ENCODE measurements at regions not wholly inside any gene's neighbourhood (a gene's known extent, or its start where the extent isn't known, plus 50 kb on each side); places are given as distances from the start of the nearest gene placed in this dataset.
A peak's percentile ranks its signal among the peaks of the same experiment; 100 is the strongest.

GRCh38 chr3:21292971-21293370, 458.0 kb downstream of the ZNF385D start:
- intact Hi-C loops (cut with DNase I; ENCODE audit: low total_unique reads), result no loop called here
- Histone ChIP-seq H3K4me3 (no peak overlapping the region), H3K27me3 (no peaks in the 10 kb centered on the region), H3K27ac (no peak overlapping the region), H3K36me3 (ENCODE audit: low read depth, missing control alignments) (no peaks in the 10 kb centered on the region), H3K4me1 (no peaks in the 10 kb centered on the region), H3K9me3 (no peaks in the 10 kb centered on the region)
- no peak for DNase-seq
- TF ChIP-seq POLR2A (IDR thresholded peaks at IDR 0.05), result no peak
- TF ChIP-seq CTCF (IDR thresholded peaks at IDR 0.05), result no peak
- 43 to 63% methylated on average over 2 of the region's 2 CpGs for WGBS, 2 donors

- H3K27me3 ChIP-seq, result no peaks in the 10 kb centered on the region
- no peaks in the 10 kb centered on the region for H3K4me1 ChIP-seq
- DNase-seq, result no peak
- TF ChIP-seq POLR2A (IDR thresholded peaks at IDR 0.05) (no peak), CTCF (IDR thresholded peaks at IDR 0.05) (peak; percentile 20 to 73 (median 33))
- no peak overlapping the region for H3K4me3 ChIP-seq
- intact Hi-C loops (cut with DNase I; ENCODE audit: low total_unique reads), result no loop called here
- no peak overlapping the region for H3K27ac ChIP-seq
- no peaks in the 10 kb centered on the region for H3K9me3 ChIP-seq
- H3K36me3 ChIP-seq (ENCODE audit: low read depth, missing control alignments), result no peaks in the 10 kb centered on the region
- 58 to 85% methylated on average over 1 of the region's 1 CpG for WGBS, 2 donors
Measured at GRCh38 chr3:21290557-21290956, 460.5 kb downstream of the ZNF385D start.

- DNase-seq, result no peak
- TF ChIP-seq CTCF (IDR thresholded peaks at IDR 0.05), result no peak
- TF ChIP-seq POLR2A (IDR thresholded peaks at IDR 0.05), result no peak
- H3K9me3 ChIP-seq, result no peaks in the 10 kb centered on the region
- H3K36me3 ChIP-seq (ENCODE audit: low read depth, missing control alignments), result no peaks in the 10 kb centered on the region
- WGBS, 2 donors, result 74 to 77% methylated on average over 2 of the region's 2 CpGs
- H3K27me3 ChIP-seq, result no peaks in the 10 kb centered on the region
- intact Hi-C loops (cut with DNase I; ENCODE audit: low total_unique reads), result no loop called here
- H3K27ac ChIP-seq, result no peak overlapping the region
- no peak overlapping the region for H3K4me3 ChIP-seq
- H3K4me1 ChIP-seq, result no peaks in the 10 kb centered on the region
Measured at GRCh38 chr3:21274079-21274571, 476.9 kb downstream of the ZNF385D start.

GRCh38 chr3:21273259-21274025, 477.6 kb downstream of the ZNF385D start:
- intact Hi-C loops (cut with DNase I; ENCODE audit: low total_unique reads), result no loop called here
- H3K4me1 ChIP-seq, result no peaks in the 10 kb centered on the region
- H3K27ac ChIP-seq, result no peak overlapping the region
- no peaks in the 10 kb centered on the region for H3K27me3 ChIP-seq
- H3K9me3 ChIP-seq, result no peaks in the 10 kb centered on the region
- WGBS, 2 donors, result 34 to 46% methylated on average over 4 of the region's 4 CpGs
- no peak for DNase-seq
- TF ChIP-seq POLR2A (IDR thresholded peaks at IDR 0.05) (no peak), CTCF (IDR thresholded peaks at IDR 0.05) (no peak)
- no peaks in the 10 kb centered on the region for H3K36me3 ChIP-seq (ENCODE audit: low read depth, missing control alignments)
- H3K4me3 ChIP-seq, result no peak overlapping the region

- no peaks in the 10 kb centered on the region for H3K9me3 ChIP-seq
- TF ChIP-seq POLR2A (IDR thresholded peaks at IDR 0.05) (no peak), CTCF (IDR thresholded peaks at IDR 0.05) (no peak)
- no peaks in the 10 kb centered on the region for H3K36me3 ChIP-seq (ENCODE audit: low read depth, missing control alignments)
- H3K27ac ChIP-seq, result no peak overlapping the region
- H3K27me3 ChIP-seq, result no peaks in the 10 kb centered on the region
- WGBS, 2 donors, result 92% methylated on average over 19 of the region's 19 CpGs; no CpG with 5 or more reads in 1 of the 2 donors
- no peaks in the 10 kb centered on the region for H3K4me1 ChIP-seq
- no peak overlapping the region for H3K4me3 ChIP-seq
- intact Hi-C loops (cut with DNase I; ENCODE audit: low total_unique reads), result no loop called here
- DNase-seq, result no peak
Measured at GRCh38 chr3:21271606-21272016, 479.4 kb downstream of the ZNF385D start.

Data from testis (tissue), 2 donors.